ENCODE measurements at regions not wholly inside any gene's neighbourhood (a gene's known extent, or its start where the extent isn't known, plus 50 kb on each side); places are given as distances from the start of the nearest gene placed in this dataset.

- TF ChIP-seq CTCF (IDR thresholded peaks at IDR 0.05; ENCODE audit: insufficient read depth, low read depth, low read length) (no peak), EZH2 (IDR thresholded peaks at IDR 0.05; ENCODE audit: insufficient read depth, low read length) (no peak)
Measured at GRCh38 chr6:105985098-105985815, 100.9 kb upstream of the PRDM1 start.
